SKM-1 (cell line): ENCODE measurements at regions not wholly inside any gene's neighbourhood (a gene's known extent, or its start where the extent isn't known, plus 50 kb on each side); places are given as distances from the start of the nearest gene placed in this dataset.

Experiments used
- DNase-seq: peaks from one replicate; lab custom pipeline; 2025; ENCODE audit not compliant: unreplicated experiment; lab: John Stamatoyannopoulos, UW

DNA sequence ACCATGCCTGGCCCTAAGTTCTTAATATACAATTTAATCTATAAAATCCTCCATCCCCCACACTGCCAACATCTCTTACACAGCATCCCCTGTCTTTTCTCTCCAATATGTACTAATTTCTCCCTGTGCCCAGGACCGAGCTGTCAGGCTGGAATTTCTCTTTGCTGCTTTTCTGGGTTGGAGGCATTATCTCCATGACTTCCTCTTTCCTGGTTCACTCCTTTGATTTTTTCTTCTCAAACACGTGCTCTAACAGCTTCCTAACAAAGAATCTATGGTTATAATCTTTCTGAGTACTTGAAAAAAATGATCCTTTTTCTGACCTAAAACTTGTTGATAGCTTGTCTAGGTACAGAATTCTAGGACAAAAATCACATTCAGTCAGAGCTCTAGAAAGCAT lies 112.8 kb downstream of the C1D start:
- DNase-seq = no peak

DNA sequence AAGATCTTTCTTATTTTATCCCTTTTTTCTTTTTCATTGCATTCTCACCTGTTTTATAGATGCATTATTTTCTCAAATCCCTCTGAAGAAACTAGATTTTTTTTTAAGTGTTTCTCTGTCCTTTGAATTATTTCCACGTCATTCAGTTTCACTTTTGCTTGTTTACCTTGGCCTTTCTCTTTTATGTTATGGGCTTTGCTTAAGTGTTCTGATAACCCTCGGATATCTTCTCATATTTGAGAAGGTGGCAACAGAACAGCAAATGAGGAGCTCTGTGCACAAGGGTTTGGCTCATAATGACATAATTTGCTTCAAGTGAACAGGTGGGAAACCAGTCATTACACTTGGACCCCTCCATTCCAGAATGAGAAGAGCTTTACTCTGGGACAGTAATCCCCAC lies 111.9 kb downstream of the C1D start:
- DNase-seq = no peak

DNA sequence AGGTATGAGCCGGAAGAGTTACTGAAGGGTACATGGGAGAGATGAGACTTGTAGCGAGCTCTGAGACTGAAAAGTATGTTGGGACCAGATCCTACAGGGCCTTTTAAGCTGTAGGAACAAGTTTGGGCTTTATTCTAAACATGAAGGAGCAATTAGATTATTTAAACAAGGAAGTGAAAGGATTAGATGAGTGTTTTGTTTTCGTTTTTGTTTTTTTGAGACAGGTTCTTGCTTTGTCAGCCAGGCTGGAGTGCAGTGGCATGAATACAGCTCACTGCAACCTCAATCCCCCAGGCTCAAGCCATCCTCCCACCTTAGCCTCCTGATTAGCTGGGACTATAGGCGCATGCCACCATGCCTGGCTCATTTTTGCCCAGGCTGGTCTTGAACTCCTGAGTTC lies 110.7 kb downstream of the C1D start:
- DNase-seq = no peak

DNA sequence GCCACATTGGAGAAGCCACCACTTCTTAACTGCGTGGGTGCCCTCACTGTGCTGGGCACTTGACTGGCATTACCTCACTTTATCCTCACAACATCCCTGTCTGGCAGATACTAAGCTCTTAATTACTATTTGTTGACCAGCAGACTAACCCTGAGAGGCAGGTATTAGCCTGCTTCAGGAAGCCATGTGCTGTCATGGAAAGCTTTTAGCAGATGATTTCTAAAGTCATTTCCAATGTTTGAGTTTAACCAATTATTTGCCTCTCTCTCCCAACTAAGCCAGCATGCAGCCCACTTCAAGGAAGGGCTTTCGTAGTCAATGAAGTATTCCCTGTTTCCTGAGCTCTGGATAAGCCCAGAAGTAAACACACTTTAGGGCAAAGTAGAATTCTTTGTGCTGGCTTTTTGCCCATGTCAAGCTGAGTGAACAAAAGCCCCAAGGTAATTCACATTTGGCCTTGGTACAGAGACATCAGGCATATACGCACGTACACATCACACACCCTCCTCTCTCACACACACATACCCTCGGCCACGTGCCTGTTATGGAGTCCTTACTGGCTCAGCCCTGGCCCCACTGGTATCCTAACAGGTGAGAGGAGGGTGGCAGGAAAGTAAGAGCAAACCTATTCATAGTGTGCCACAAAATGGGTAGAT lies 108.6 kb downstream of the C1D start:
- DNase-seq = no peak

DNA sequence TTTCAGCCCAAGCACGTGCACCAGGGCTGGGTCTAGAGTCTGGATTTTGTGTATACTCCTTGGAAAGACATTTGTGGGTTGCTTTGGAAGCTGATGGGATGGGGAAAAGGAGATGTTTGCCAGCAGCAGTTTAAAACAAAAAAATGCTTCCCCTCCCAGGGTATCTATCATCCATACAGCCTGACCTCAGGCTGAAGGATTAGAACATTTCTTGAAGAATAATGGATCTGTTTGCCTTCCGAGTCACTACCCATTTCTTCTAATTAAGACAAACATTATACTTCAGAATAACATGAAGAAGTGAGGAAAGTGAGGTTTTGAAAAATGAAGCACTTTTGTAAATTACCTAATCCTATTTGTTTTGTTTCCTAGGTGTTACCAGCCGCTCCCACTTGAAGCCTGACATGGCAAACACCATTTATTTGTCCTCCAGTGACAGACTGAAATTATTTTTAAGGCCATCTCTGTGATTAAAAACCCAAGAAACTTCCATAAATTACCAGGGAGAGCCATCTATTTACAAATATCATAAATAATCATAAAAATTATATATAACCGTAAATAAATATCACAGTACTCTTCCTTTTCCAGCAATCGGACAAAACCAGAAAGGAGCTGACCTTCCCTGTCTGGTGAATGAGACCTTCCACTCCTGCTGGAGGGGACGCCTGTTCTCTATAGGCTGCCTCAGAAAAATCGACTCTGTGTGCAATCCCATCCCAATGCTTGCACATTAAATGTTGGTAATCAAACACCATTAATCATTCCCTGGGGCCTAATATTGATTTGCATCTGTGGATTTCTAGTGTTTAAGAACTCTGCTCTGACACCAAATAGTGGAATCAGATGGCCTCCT lies 106.8 kb downstream of the C1D start:
- no peak for DNase-seq

DNA sequence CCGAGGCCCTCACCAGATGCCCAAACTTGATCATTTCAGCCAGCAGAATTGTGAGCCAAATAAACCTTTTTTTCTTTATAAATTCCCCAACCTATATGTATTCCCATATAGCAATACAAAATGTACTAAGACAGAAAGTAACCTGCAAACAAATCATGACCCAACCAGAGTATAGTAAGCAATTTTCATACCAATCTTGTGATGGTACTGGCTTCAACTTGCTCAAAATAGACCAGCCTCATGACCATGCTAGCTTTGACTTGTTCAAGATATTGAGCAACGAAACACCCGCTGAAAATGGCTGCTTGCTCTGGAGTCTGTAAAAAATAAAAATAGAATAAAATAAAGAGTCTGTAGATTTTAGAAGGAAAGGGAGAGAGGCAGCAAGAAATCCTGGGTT lies 97.6 kb downstream of the C1D start:
- DNase-seq = no peak

GRCh38 chr2:67970071-67970470 lies 92.7 kb downstream of the C1D start:
- DNase-seq = no peak

GRCh38 chr2:67970542-67970941 lies 92.3 kb downstream of the C1D start:
- DNase-seq = no peak

DNA sequence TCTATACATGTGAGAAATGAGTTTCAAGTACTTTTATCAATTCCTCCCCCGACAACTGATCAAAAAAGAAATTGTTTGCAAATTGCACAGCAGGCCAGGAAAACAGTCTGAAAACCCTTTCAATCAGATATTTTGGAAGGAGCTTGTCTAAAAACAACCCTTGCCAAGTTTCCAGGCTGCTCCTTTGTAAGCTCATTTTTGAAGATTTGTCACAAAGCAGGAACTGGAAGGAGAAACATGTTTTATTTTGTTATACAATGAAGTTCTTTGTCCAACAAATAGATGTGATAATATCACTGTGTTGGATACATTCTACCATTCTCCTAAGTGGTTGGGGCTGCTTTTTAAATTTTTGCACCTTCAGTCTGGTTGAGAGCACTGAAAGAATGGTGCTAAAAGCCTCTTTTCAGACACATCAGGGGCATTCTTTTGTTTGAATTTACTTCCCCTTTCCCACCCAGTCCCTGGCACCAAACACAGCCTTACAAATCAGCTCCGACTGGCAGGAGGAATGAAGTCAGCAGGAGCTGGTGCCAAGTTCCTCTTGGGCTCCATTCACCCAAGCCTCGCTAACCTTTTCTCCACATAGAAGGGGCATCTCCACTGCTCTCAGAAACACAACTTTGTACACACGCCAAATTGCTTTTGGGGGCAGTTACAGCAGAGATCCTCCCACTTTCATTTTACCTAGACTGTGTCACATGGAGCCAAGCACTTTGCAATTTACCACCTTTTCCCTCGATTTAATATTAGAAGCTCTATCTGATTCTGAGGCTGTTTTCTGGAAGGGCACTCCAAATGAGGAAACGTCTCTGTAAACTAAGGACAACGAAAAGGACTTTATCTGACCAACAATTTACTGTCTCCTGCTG lies 88.0 kb downstream of the C1D start:
- DNase-seq = no peak

- DNase-seq = no peak
Observed at GRCh38 chr2:67977464-67977863, 85.3 kb downstream of the C1D start.

DNA sequence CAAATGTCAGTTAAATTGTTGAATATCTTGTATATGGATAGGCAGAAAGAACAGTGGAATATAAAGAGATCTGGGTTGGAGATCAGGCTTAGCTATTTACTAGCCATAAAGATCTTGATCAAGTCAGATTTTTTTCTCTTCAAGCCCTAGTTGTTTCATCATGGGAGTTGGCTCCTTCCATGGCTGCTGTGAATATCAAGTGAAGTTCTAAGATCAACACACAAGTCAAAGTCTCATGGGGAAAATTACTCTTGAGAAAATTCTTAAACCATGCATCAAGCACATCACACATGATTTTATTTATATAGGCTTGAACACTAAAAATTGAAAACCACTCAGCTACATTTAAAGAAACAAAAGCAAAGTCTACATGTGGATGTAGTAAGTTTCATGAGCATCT lies 79.8 kb downstream of the C1D start:
- no peak for DNase-seq

- DNase-seq = no peak
Observed at GRCh38 chr2:67984600-67984999, 78.2 kb downstream of the C1D start.

DNA sequence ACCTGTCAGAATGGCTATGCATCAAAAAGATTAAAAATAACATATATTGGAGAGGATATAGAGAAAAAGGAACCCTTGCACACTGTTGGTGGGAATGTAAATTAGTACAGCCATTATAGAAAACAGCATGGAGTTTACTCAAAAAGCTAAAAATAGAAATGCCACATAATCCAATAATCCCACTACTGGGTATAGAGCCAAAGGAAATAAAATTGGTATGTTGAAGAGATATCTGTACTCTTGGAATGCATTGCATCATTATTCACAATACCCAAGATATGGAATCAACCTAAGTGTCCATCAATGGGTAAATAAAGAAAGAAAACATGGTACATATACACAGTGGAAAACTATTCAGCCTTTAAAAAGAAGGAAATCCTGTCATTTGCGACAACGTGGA lies 77.2 kb downstream of the C1D start:
- no peak for DNase-seq

DNA sequence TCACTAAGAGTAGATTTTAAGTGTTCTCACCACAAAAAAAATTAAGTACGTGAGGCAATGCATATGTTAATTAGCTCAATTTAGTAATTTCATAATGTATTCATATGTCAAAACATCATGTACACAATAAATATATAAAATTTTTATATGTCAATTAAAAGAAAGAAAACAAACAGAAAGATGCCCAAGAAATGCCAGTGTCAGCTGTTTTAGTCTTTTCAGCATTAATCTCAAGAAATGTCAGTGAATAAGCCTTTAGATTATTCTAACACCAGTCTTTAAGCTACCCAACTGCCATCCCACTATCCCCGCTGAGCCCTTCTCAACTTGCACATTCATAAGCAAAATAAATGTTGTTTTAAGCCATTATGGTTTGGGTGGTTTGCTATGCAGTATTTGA lies 76.5 kb downstream of the C1D start:
- no peak for DNase-seq
